Urothelium cell line (cell line): ENCODE measurements at regions not wholly inside any gene's neighbourhood (a gene's known extent, or its start where the extent isn't known, plus 50 kb on each side); places are given as distances from the start of the nearest gene placed in this dataset.

ENCODE experiments used
- DNase-seq: peaks from one replicate; pipeline ENCODE4 v3.0.0; 2011; ENCODE audit warnings: low spot score, mixed read lengths
- FAIRE-seq: peaks from 2 replicates; lab custom pipeline; 2011; peaks lifted over from hg19 to GRCh38; lab: Jason Lieb, UNC

- FAIRE-seq (no peak), DNase-seq (no peak)
These were observed 86.8 kb upstream of the OR13F1 start for GRCh38 chr9:104417296-104417695.

DNA sequence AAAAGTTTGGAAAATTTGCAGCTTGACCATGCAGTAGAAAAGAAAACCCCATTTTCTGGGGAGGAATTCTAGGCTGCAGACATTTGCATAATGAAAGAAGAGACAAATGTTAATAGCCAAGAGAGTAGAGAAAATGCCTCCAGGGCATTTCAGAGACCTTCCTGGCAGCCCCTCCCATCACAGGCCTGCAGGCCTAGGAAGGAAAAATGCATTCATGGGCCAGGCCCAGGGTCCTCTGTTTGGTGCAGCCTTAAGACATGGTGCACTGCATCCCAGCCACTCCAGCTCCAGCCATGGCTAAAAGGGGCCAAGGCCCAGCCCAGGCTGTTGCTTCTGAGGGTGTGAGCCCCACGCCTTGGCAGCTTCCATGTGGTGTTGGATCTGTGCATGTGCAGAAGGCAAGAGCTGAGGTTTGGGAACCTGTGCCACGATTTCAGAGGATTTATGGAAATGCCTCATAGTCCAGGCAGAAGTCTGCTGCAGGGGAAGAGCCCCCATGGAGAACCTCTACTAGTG is 75.0 kb upstream of the OR13F1 start:
- FAIRE-seq (no peak), DNase-seq (no peak)

GRCh38 chr9:104435059-104435458 is 69.0 kb upstream of the OR13F1 start:
- FAIRE-seq (no peak), DNase-seq (no peak)

- DNase-seq (no peak), FAIRE-seq (no peak)
These were observed 56.0 kb upstream of the OR13F1 start for GRCh38 chr9:104448036-104448435.
